WTC11 (cell line): ENCODE measurements at regions not wholly inside any gene's neighbourhood (a gene's known extent, or its start where the extent isn't known, plus 50 kb on each side); places are given as distances from the start of the nearest gene placed in this dataset.

Source experiments
- ATAC-seq: fragments of 200-7000 bp; cut with Tn5 transposase; 2 replicates; pipeline ENCODE4 v1.10.0; 2021; ENCODE audit warnings: mild to moderate bottlenecking, moderate library complexity
- CTCF ChIA-PET: fragments of 300-600 bp; sonication (Branson Sonifier 250); formaldehyde crosslinking; loops from one replicate; lab custom pipeline; 2021; ENCODE audit warnings: antibody characterized with exemption; lab: Charles Lee
- POLR2A ChIA-PET: fragments of 350-600 bp; sonication (Branson Sonifier 250); formaldehyde crosslinking; loops from one replicate; lab custom pipeline; 2021; ENCODE audit warnings: antibody characterized with exemption; lab: Charles Lee
- DNase-seq: peaks from one replicate; pipeline ENCODE4 v3.0.0; 2021; ENCODE audit warnings: low spot score
- H3K27ac Mint-ChIP-seq: 2 replicates; pipeline ENCODE4 v1.8.0; 2021; ENCODE audit warnings: mixed read lengths
- H3K27me3 Mint-ChIP-seq: 2 replicates; pipeline ENCODE4 v1.8.0; 2021; ENCODE audit warnings: low read depth, mild to moderate bottlenecking, moderate library complexity, mixed read lengths
- H3K36me3 Mint-ChIP-seq: 2 replicates; pipeline ENCODE4 v1.8.0; 2021; ENCODE audit warnings: mixed read lengths
- H3K4me1 Mint-ChIP-seq: 2 replicates; pipeline ENCODE4 v1.8.0; 2022; ENCODE audit warnings: mixed read lengths
- H3K4me3 Mint-ChIP-seq: 2 replicates; pipeline ENCODE4 v1.8.0; 2021; ENCODE audit warnings: mild to moderate bottlenecking, moderate library complexity, mixed read lengths
- H3K9me3 Mint-ChIP-seq: 2 replicates; pipeline ENCODE4 v1.8.0; 2021; ENCODE audit warnings: mixed read lengths
- ARID4B ChIP-seq: sonication (generic); formaldehyde crosslinking; IDR thresholded peaks from 2 replicates; pipeline ENCODE4 v1.8.0; 2023; ENCODE audit warnings: missing genetic modification reagents, mild to moderate bottlenecking, borderline replicate concordance
- ATF2 ChIP-seq: sonication (generic); formaldehyde crosslinking; IDR thresholded peaks from 2 replicates; pipeline ENCODE4 v1.8.1; 2022; ENCODE audit warnings: low read depth, missing genetic modification reagents, borderline replicate concordance
- ATF3 ChIP-seq: sonication (generic); formaldehyde crosslinking; conservative IDR thresholded peaks from 2 replicates; pipeline ENCODE4 v1.8.1; 2022; ENCODE audit warnings: mild to moderate bottlenecking, missing genetic modification reagents
- CDX4 ChIP-seq: fragments of 250-450 bp; sonication (Bioruptor Pico); IDR thresholded peaks from 2 replicates; pipeline ENCODE4 v1.9.0; 2021; ENCODE audit warnings: moderate library complexity, mild to moderate bottlenecking, inconsistent platforms, borderline replicate concordance
- CREM ChIP-seq: sonication (generic); formaldehyde crosslinking; IDR thresholded peaks from 2 replicates; pipeline ENCODE4 v1.8.1; 2022; ENCODE audit warnings: mild to moderate bottlenecking, missing genetic modification reagents, moderate library complexity
- CTCF ChIP-seq: fragments of 200-600 bp; IDR thresholded peaks from 2 replicates; pipeline ENCODE4 v1.8.0; 2022; ENCODE audit warnings: antibody characterized with exemption
- E2F1 ChIP-seq: sonication (generic); formaldehyde crosslinking; IDR thresholded peaks from 2 replicates; pipeline ENCODE4 v1.8.0; 2022; ENCODE audit warnings: mild to moderate bottlenecking, missing genetic modification reagents
- HMGXB4 ChIP-seq: sonication (generic); formaldehyde crosslinking; IDR thresholded peaks from 2 replicates; pipeline ENCODE4 v1.8.1; 2023; ENCODE audit warnings: mild to moderate bottlenecking, moderate library complexity, missing genetic modification reagents
- IRF1 ChIP-seq: sonication (generic); formaldehyde crosslinking; IDR thresholded peaks from 2 replicates; pipeline ENCODE4 v1.8.0; 2023; ENCODE audit warnings: missing genetic modification reagents
- NR1H2 ChIP-seq: sonication (generic); formaldehyde crosslinking; IDR thresholded peaks from 2 replicates; pipeline ENCODE4 v1.9.0; 2021; ENCODE audit warnings: mild to moderate bottlenecking, moderate library complexity, missing genetic modification reagents
- NR2C2 ChIP-seq: sonication (generic); formaldehyde crosslinking; IDR thresholded peaks from 2 replicates; pipeline ENCODE4 v1.8.0; 2022; ENCODE audit warnings: mild to moderate bottlenecking, missing genetic modification reagents
- NR3C1 ChIP-seq: sonication (generic); formaldehyde crosslinking; conservative IDR thresholded peaks from 2 replicates; pipeline ENCODE4 v1.8.1; 2023; ENCODE audit warnings: low read depth, mild to moderate bottlenecking, missing genetic modification reagents
- TEAD4 ChIP-seq: sonication (generic); formaldehyde crosslinking; IDR thresholded peaks from 2 replicates; pipeline ENCODE4 v1.8.0; 2022; ENCODE audit warnings: mild to moderate bottlenecking, missing genetic modification reagents
- TP53 ChIP-seq: sonication (generic); formaldehyde crosslinking; IDR thresholded peaks from 2 replicates; pipeline ENCODE4 v1.8.1; 2023; ENCODE audit warnings: mild to moderate bottlenecking, missing genetic modification reagents
- USF1 ChIP-seq: sonication (generic); formaldehyde crosslinking; IDR thresholded peaks from 2 replicates; pipeline ENCODE4 v1.8.0; 2022; ENCODE audit warnings: mild to moderate bottlenecking, missing genetic modification reagents
- ZNF121 ChIP-seq: sonication (generic); formaldehyde crosslinking; IDR thresholded peaks from 2 replicates; pipeline ENCODE4 v1.8.0; 2023; ENCODE audit warnings: missing genetic modification reagents
- ZNF138 ChIP-seq: sonication (generic); formaldehyde crosslinking; conservative IDR thresholded peaks from 2 replicates; pipeline ENCODE4 v1.8.1; 2022; ENCODE audit warnings: mild to moderate bottlenecking, moderate library complexity, missing genetic modification reagents
- ZNF416 ChIP-seq: fragments of 250-450 bp; sonication (Bioruptor Pico); IDR thresholded peaks from 2 replicates; pipeline ENCODE4 v1.9.0; 2021; ENCODE audit warnings: mild to moderate bottlenecking, inconsistent platforms
- ZNF425 ChIP-seq: fragments of 250-450 bp; sonication (Bioruptor Pico); conservative IDR thresholded peaks from 2 replicates; pipeline ENCODE4 v1.9.0; 2021; ENCODE audit warnings: mild to moderate bottlenecking

GRCh38 chr16:85361441-85362118, 249.3 kb upstream of the CIBAR2 start:
- no peak for ATAC-seq
- DNase-seq, result no peak
- Mint-ChIP-seq H3K27me3 (peaks cover 3% of the 10 kb centered on the region; the same call in 1 of the 2 replicates), H3K4me3 (no peak overlapping the region), H3K27ac (peak overlapping the region; percentile 61; the same call in 1 of the 2 replicates), H3K9me3 (peaks cover 7% of the 10 kb centered on the region), H3K36me3 (peaks cover 12% of the 10 kb centered on the region), H3K4me1 (peaks cover 18% of the 10 kb centered on the region)
- POLR2A ChIA-PET, result no interaction called here
- CTCF ChIA-PET, result interaction anchor here (0.9 to 2.8 kb wide), 5 partner anchors 14 to 255 kb away, joined by 3 to 15 read pairs (median 8); no protein-coding TSS in a partner anchor
- TF ChIP-seq TP53 (CRISPR knock-in tag), result no peak
- TF ChIP-seq E2F1 (CRISPR knock-in tag), result no peak
- TF ChIP-seq TEAD4, result no peak
- no peak for TF ChIP-seq NR1H2 (CRISPR knock-in tag)
- TF ChIP-seq HMGXB4 (CRISPR knock-in tag), result no peak
- TF ChIP-seq ZNF425 (CRISPR knock-in tag), result no peak
- TF ChIP-seq ZNF138, result no peak
- TF ChIP-seq ZNF121 (CRISPR knock-in tag), result no peak
- no peak for TF ChIP-seq ARID4B
- TF ChIP-seq IRF1, result no peak
- TF ChIP-seq ATF2, result no peak
- TF ChIP-seq NR2C2 (CRISPR knock-in tag), result no peak

GRCh38 chr16:85362443-85362842, 250.2 kb upstream of the CIBAR2 start:
- POLR2A ChIA-PET, result no interaction called here
- peaks cover 7% of the 10 kb centered on the region for H3K9me3 Mint-ChIP-seq
- ATAC-seq (no peak), DNase-seq (no peak)
- H3K4me1 Mint-ChIP-seq, result peaks cover 23% of the 10 kb centered on the region
- peaks cover 7% of the 10 kb centered on the region for H3K27me3 Mint-ChIP-seq
- no peak overlapping the region for H3K27ac Mint-ChIP-seq
- H3K36me3 Mint-ChIP-seq, result peaks cover 12% of the 10 kb centered on the region
- H3K4me3 Mint-ChIP-seq, result no peak overlapping the region
- CTCF ChIA-PET, result interaction anchor here (1.0 to 2.8 kb wide), 5 partner anchors 15 to 355 kb away, joined by 5 to 15 read pairs (median 8); no protein-coding TSS in a partner anchor
- TF ChIP-seq CDX4 (CRISPR knock-in tag), result no peak
- TF ChIP-seq NR3C1, result no peak
- TF ChIP-seq CTCF, result no peak
- TF ChIP-seq CREM, result no peak
- TF ChIP-seq USF1 (CRISPR knock-in tag), result no peak
- no peak for TF ChIP-seq ZNF416 (CRISPR knock-in tag)
- TF ChIP-seq ATF3 (CRISPR knock-in tag), result no peak
- TF ChIP-seq TP53 (CRISPR knock-in tag), result no peak
